Mesenchymal stem cell (in vitro differentiated cells and primary cell): ENCODE measurements at regions not wholly inside any gene's neighbourhood (a gene's known extent, or its start where the extent isn't known, plus 50 kb on each side); places are given as distances from the start of the nearest gene placed in this dataset.
"Not testable (repeated sequence)": the region's sequence is repeated elsewhere in the genome, so short reads cannot be mapped to it uniquely, and the experiment has no call there.

ENCODE experiments used
- DNase-seq: peaks from one replicate; pipeline ENCODE4 v3.0.0-alpha.2; 2013
- H2AFZ ChIP-seq: one replicate; pipeline ENCODE4 v1.6.1; 2013; ENCODE audit warnings: low read depth, mild to moderate bottlenecking, control low read depth, inconsistent platforms, low read length, moderate library complexity
- H2AK5ac ChIP-seq: 2 replicates; pipeline ENCODE4 v1.6.1; 2013; ENCODE audit warnings: low read length, moderate library complexity, mild to moderate bottlenecking, inconsistent platforms; ENCODE audit not compliant: severe bottlenecking
- H2BK120ac ChIP-seq: one replicate; pipeline ENCODE4 v1.6.1; 2013; ENCODE audit warnings: low read depth, mild to moderate bottlenecking, inconsistent platforms, low read length, moderate library complexity
- H2BK12ac ChIP-seq, 2 experiments: one replicate each; pipeline ENCODE4 v1.6.1; 2013; ENCODE audit warnings: inconsistent platforms in 2 of 2, low read length in 2 of 2, mild to moderate bottlenecking in 2 of 2, moderate library complexity in 2 of 2, control low read depth in 1 of 2
- H2BK15ac ChIP-seq: one replicate; pipeline ENCODE4 v1.6.1; 2013; ENCODE audit warnings: mild to moderate bottlenecking, low read depth, inconsistent platforms; ENCODE audit not compliant: poor library complexity, severe bottlenecking
- H2BK5ac ChIP-seq: 2 replicates; pipeline ENCODE4 v1.6.1; 2013; ENCODE audit warnings: low read depth, mild to moderate bottlenecking, low read length, control low read depth, inconsistent platforms; ENCODE audit not compliant: poor library complexity, severe bottlenecking
- H3K14ac ChIP-seq, 2 experiments: one replicate each; pipeline ENCODE4 v1.6.1; 2013; ENCODE audit warnings: inconsistent platforms in 2 of 2, low read length in 2 of 2, control low read depth in 1 of 2, mild to moderate bottlenecking in 1 of 2, moderate library complexity in 1 of 2
- H3K18ac ChIP-seq, 2 experiments: one replicate each; pipeline ENCODE4 v1.6.1; 2013; ENCODE audit warnings: inconsistent platforms in 2 of 2, low read length in 2 of 2, control low read depth in 1 of 2, low read depth in 1 of 2, mild to moderate bottlenecking in 1 of 2
- H3K23ac ChIP-seq, 2 experiments: one replicate each; pipeline ENCODE4 v1.6.1; 2013; ENCODE audit warnings: inconsistent platforms in 2 of 2, low read length in 2 of 2, mild to moderate bottlenecking in 2 of 2, moderate library complexity in 2 of 2, control low read depth in 1 of 2
- H3K27ac ChIP-seq: 2 replicates; pipeline ENCODE4 v1.5.1; 2013; ENCODE audit warnings: mild to moderate bottlenecking, moderate library complexity, low read length, control low read depth, inconsistent platforms; ENCODE audit not compliant: poor library complexity, severe bottlenecking
- H3K27me3 ChIP-seq, 2 experiments: 2 replicates each; pipeline versions ENCODE4 v1.6.1 to v1.7.0; 2013; ENCODE audit warnings: low read length in 2 of 2, mild to moderate bottlenecking in 2 of 2, moderate library complexity in 2 of 2, control low read depth in 1 of 2, inconsistent platforms in 1 of 2; ENCODE audit not compliant: control insufficient read depth in 1 of 2, insufficient read depth in 1 of 2
- H3K36me3 ChIP-seq, 2 experiments: 2 replicates each; pipeline versions ENCODE4 v1.6.1 to v1.7.0; 2013; ENCODE audit warnings: low read length in 2 of 2, control low read depth in 1 of 2, inconsistent platforms in 1 of 2, low read depth in 1 of 2, mild to moderate bottlenecking in 1 of 2; ENCODE audit not compliant: insufficient read depth in 2 of 2, control insufficient read depth in 1 of 2
- H3K4ac ChIP-seq, 2 experiments: one replicate each; pipeline ENCODE4 v1.6.1; 2013; ENCODE audit warnings: inconsistent platforms in 2 of 2, low read length in 2 of 2, mild to moderate bottlenecking in 2 of 2, moderate library complexity in 2 of 2, control low read depth in 1 of 2, low read depth in 1 of 2
- H3K4me1 ChIP-seq: 2 replicates; pipeline ENCODE4 v1.6.1; 2013; ENCODE audit warnings: low read depth, low read length, control low read depth; ENCODE audit not compliant: control insufficient read depth, insufficient read depth
- H3K4me2 ChIP-seq: 2 replicates; pipeline ENCODE4 v1.6.1; 2013; ENCODE audit warnings: low read length, mild to moderate bottlenecking, inconsistent platforms; ENCODE audit not compliant: poor library complexity, severe bottlenecking
- H3K4me3 ChIP-seq, 2 experiments: 2 replicates each; pipeline versions ENCODE4 v1.5.1 to v1.7.0; 2013; ENCODE audit warnings: low read length in 2 of 2, mild to moderate bottlenecking in 2 of 2, control low read depth in 1 of 2, low read depth in 1 of 2; ENCODE audit not compliant: insufficient read depth in 1 of 2
- H3K79me1 ChIP-seq: replicated peaks from 2 replicates; pipeline ENCODE4 v1.6.1; 2013; ENCODE audit warnings: mild to moderate bottlenecking, control low read depth, low read length, inconsistent platforms; ENCODE audit not compliant: poor library complexity, severe bottlenecking
- H3K9ac ChIP-seq: 2 replicates; pipeline ENCODE4 v1.7.0; 2013; ENCODE audit warnings: mild to moderate bottlenecking, low read length, moderate library complexity
- H3K9me3 ChIP-seq: 2 replicates; pipeline ENCODE4 v1.7.0; 2013; ENCODE audit warnings: mild to moderate bottlenecking, low read length; ENCODE audit not compliant: control insufficient read depth
- H4K8ac ChIP-seq: one replicate; pipeline ENCODE4 v1.6.1; 2013; ENCODE audit warnings: inconsistent platforms, mild to moderate bottlenecking, low read length, moderate library complexity
- H4K91ac ChIP-seq: one replicate; pipeline ENCODE4 v1.6.1; 2013; ENCODE audit warnings: mild to moderate bottlenecking, low read length, inconsistent platforms
- WGBS: methylation state at CpG from one replicate; pipeline ENCODE4 v1.1.7; 2013; ENCODE audit warnings: mixed read lengths; 5-methylcytosine and 5-hydroxymethylcytosine counted together

DNA sequence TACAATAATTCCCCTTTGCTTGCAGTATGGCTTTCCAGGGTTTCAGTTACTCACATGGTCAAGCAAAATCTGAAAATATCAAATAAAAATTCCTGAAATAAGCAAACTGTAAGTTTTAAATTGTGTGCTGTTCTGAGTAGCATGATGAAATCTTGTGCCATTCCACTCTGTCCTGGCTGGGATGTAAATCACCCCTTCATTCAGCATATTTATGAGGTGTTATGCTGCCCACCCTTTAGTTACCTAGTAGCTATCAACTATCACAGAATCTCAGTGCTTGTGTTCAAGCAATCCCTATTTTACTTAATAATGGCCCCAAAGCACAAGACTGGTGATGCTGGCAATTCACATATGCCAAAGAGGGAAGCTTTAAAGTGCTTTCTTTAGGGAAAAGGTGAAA, 867.7 kb upstream of the NRXN1 start:
- Histone ChIP-seq H3K23ac (no peak overlapping the region), H3K27me3 (no peaks in the 10 kb centered on the region), H3K9ac (no peak overlapping the region), H3K27ac (no peak overlapping the region), H3K4ac (no peak overlapping the region), H3K14ac (no peak overlapping the region), H3K4me2 (no peak overlapping the region), H2BK12ac (no peak overlapping the region), H2BK15ac (no peak overlapping the region), H3K36me3 (no peaks in the 10 kb centered on the region), H2BK120ac (no peak overlapping the region), H3K9me3 (no peaks in the 10 kb centered on the region), H2BK5ac (no peak overlapping the region), H3K18ac (no peak overlapping the region), H2AFZ (no peak overlapping the region), H3K79me1 (no peaks in the 10 kb centered on the region), H3K4me3 (no peak overlapping the region), H2AK5ac (no peak overlapping the region), H4K91ac (no peak overlapping the region), H4K8ac (no peak overlapping the region), H3K4me1 (no peaks in the 10 kb centered on the region)
- no peak for DNase-seq

- not testable (repeated sequence) for H3K27me3 ChIP-seq, H3K4ac ChIP-seq, H4K8ac ChIP-seq, DNase-seq, H3K79me1 ChIP-seq, H2BK15ac ChIP-seq, H3K4me2 ChIP-seq, H3K23ac ChIP-seq, H3K27ac ChIP-seq, H2AFZ ChIP-seq, H4K91ac ChIP-seq, H2BK5ac ChIP-seq, H3K9ac ChIP-seq, H3K18ac ChIP-seq, H3K9me3 ChIP-seq, H3K14ac ChIP-seq, H2AK5ac ChIP-seq, H2BK12ac ChIP-seq, H3K4me3 ChIP-seq, H2BK120ac ChIP-seq, H3K36me3 ChIP-seq, H3K4me1 ChIP-seq
- 77% methylated on average over 3 of the region's 3 CpGs for WGBS
These were observed 862.7 kb upstream of the NRXN1 start for GRCh38 chr2:51894584-51894983.

- 43% methylated on average over 1 of the region's 1 CpG for WGBS
- Histone ChIP-seq H2AK5ac (no peak overlapping the region), H2BK12ac (no peak overlapping the region), H3K79me1 (no peaks in the 10 kb centered on the region), H4K8ac (no peak overlapping the region), H3K9me3 (peaks cover 34% of the 10 kb centered on the region), H3K14ac (no peak overlapping the region), H3K23ac (no peak overlapping the region), H3K4me3 (no peak overlapping the region), H3K27me3 (no peaks in the 10 kb centered on the region), H2AFZ (no peak overlapping the region), H3K9ac (no peak overlapping the region), H4K91ac (no peak overlapping the region), H3K36me3 (no peaks in the 10 kb centered on the region), H3K4me1 (no peaks in the 10 kb centered on the region), H2BK120ac (no peak overlapping the region), H3K18ac (no peak overlapping the region), H2BK15ac (no peak overlapping the region), H3K27ac (no peak overlapping the region), H3K4ac (no peak overlapping the region), H2BK5ac (no peak overlapping the region), H3K4me2 (no peak overlapping the region)
- DNase-seq: no peak
These were observed 856.2 kb upstream of the NRXN1 start for GRCh38 chr2:51888120-51888519.

DNA sequence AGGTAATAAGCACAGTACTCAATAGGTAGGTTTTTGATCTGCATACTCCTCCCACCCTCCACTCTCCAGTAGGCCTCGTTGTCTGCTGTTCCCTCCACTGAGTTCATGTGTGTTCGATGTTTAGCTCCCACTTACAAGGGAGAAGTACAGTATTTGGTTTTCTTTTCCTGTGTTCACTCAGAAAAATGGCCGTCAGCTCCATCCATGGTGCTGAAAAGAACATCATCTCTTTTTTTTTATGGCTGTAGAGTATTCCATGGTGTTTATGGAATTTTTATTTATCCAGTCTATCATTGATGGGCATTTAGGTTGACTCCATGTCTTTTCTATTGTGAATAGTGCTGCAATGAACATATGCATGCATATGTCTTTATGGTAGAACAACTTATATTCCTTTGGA, 849.7 kb upstream of the NRXN1 start:
- Histone ChIP-seq H3K4ac (no peak overlapping the region), H4K8ac (no peak overlapping the region)
- 86% methylated on average over 3 of the region's 3 CpGs for WGBS

More for the DNA sequence above, 849.7 kb upstream of the NRXN1 start:
- Histone ChIP-seq H2AFZ (no peak overlapping the region), H3K4me2 (no peak overlapping the region), H3K79me1 (no peaks in the 10 kb centered on the region), H3K23ac (no peak overlapping the region), H3K27me3 (no peaks in the 10 kb centered on the region), H2AK5ac (no peak overlapping the region), H3K9ac (no peak overlapping the region), H3K27ac (no peak overlapping the region), H3K14ac (no peak overlapping the region), H3K18ac (no peak overlapping the region), H3K36me3 (no peaks in the 10 kb centered on the region), H3K4me1 (no peaks in the 10 kb centered on the region), H2BK15ac (no peak overlapping the region), H3K9me3 (peaks cover 47% of the 10 kb centered on the region), H2BK120ac (no peak overlapping the region), H2BK12ac (no peak overlapping the region), H4K91ac (no peak overlapping the region), H3K4me3 (no peak overlapping the region), H2BK5ac (no peak overlapping the region)
- DNase-seq: no peak
